Thoracic aorta (tissue), 2 donors: ENCODE measurements at regions not wholly inside any gene's neighbourhood (a gene's known extent, or its start where the extent isn't known, plus 50 kb on each side); places are given as distances from the start of the nearest gene placed in this dataset.

Experiments
- ATAC-seq: fragments of 150-250 bp; one replicate; pipeline ENCODE4 v1.8.0; 2017; ENCODE audit warnings: low read depth; ENCODE audit not compliant: insufficient number of reproducible peaks, low FRiP score
- DNase-seq: peaks from one replicate; pipeline ENCODE4 v3.0.0-alpha.2; 2020; ENCODE audit warnings: low spot score
- H3K27ac ChIP-seq, 2 donors: fragments of 200-600 bp; sonication (generic); 1 replicate in 1 of 2; 2 replicates in 1 of 2; pipeline ENCODE4 v1.5.1; 2016; ENCODE audit warnings: mild to moderate bottlenecking in 2 of 2, moderate library complexity in 2 of 2
- H3K27me3 ChIP-seq: fragments of 200-600 bp; sonication (generic); replicated peaks from 2 replicates; pipeline ENCODE4 v1.6.0; 2016; ENCODE audit warnings: mild to moderate bottlenecking; ENCODE audit not compliant: insufficient read depth
- H3K36me3 ChIP-seq: fragments of 200-600 bp; sonication (generic); one replicate; pipeline ENCODE4 v1.5.1; 2016
- H3K4me1 ChIP-seq, 2 donors: fragments of 200-600 bp; sonication (generic); 1 replicate in 1 of 2; 2 replicates in 1 of 2; pipeline versions ENCODE4 v1.5.1 to v1.6.0; 2016; ENCODE audit warnings: low read depth in 2 of 2, mild to moderate bottlenecking in 1 of 2; ENCODE audit not compliant: control insufficient read depth in 1 of 2
- H3K4me3 ChIP-seq: fragments of 200-600 bp; sonication (generic); 2 replicates; pipeline ENCODE4 v1.5.1; 2016; ENCODE audit warnings: mild to moderate bottlenecking
- H3K9me3 ChIP-seq: fragments of 200-600 bp; sonication (generic); 2 replicates; pipeline ENCODE4 v1.5.1; 2016
- TF ChIP-seq, protein P1 (sequence below): fragments of 200-600 bp; sonication (generic); IDR thresholded peaks from one replicate; pipeline ENCODE4 v1.5.1; 2019; ENCODE audit warnings: antibody characterized with exemption

DNA sequence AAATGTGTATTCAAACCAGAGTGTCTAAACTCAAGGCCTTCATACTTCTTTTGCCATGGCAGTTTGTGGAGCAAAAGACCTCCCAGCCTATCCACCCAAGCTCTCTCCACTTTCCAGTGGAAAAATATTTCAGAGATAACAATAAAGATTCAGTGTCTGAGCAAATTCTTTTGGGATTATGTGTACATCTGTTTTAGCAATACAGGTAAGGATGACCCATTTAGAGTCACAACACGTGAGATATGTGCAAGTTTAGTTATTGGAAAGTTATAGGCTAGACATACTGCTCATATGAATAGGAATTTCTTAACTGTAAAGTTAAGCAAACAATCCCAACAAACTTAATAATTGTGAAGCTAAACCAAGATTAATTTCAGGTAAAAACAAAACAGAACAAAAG lies 174.5 kb upstream of the LRIG1 start:
- no peak for DNase-seq
- no peaks in the 10 kb centered on the region for H3K4me1 ChIP-seq
- no peak overlapping the region for H3K27ac ChIP-seq
- H3K9me3 ChIP-seq, result no peaks in the 10 kb centered on the region
- ATAC-seq, result no peak
- H3K4me3 ChIP-seq, result no peak overlapping the region
- H3K36me3 ChIP-seq, result no peaks in the 10 kb centered on the region
- TF ChIP-seq, protein P1, sequence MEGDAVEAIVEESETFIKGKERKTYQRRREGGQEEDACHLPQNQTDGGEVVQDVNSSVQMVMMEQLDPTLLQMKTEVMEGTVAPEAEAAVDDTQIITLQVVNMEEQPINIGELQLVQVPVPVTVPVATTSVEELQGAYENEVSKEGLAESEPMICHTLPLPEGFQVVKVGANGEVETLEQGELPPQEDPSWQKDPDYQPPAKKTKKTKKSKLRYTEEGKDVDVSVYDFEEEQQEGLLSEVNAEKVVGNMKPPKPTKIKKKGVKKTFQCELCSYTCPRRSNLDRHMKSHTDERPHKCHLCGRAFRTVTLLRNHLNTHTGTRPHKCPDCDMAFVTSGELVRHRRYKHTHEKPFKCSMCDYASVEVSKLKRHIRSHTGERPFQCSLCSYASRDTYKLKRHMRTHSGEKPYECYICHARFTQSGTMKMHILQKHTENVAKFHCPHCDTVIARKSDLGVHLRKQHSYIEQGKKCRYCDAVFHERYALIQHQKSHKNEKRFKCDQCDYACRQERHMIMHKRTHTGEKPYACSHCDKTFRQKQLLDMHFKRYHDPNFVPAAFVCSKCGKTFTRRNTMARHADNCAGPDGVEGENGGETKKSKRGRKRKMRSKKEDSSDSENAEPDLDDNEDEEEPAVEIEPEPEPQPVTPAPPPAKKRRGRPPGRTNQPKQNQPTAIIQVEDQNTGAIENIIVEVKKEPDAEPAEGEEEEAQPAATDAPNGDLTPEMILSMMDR, result no peak
- H3K27me3 ChIP-seq, result no peaks in the 10 kb centered on the region

DNA sequence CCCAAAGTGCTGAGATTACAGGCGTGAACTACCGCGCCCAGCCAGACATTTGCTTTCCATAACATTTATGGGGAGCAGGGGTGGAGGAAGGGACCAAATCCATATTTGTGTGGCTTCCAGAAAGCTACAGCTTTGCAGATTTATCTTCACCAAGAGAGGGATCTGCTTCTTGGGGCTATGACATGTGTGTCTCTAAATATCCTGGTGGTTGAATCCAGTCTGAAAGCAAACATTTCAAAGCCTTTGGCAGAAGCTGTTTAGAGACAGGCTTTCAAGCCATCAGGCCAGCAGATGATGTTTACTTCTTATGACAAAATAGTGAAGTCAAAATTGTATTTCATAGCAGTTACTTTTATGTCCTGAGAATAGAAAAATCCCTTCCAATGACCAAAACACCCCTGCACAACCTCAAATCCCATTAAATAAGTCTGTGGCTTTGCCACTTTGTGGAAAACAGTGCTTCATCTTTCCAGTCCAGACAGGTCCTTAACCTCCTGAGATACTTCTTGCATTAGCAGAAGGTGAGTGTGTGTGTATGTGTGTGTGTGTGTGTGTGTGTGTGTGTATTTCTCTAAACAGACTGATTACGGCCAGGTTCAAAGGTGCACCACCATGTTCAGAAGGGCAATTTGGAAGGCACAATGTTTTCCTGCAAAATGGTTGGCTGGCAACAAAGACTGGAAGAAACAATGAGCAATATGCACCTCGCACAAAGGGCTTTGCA lies 191.4 kb upstream of the LRIG1 start:
- Histone ChIP-seq H3K4me3 (no peak overlapping the region), H3K27me3 (no peaks in the 10 kb centered on the region), H3K36me3 (no peaks in the 10 kb centered on the region), H3K4me1 (peaks cover 0 to 7% of the 10 kb centered on the region in 2 donors), H3K27ac (no peak overlapping the region), H3K9me3 (no peaks in the 10 kb centered on the region)
- DNase-seq (no peak), ATAC-seq (no peak)
- TF ChIP-seq, protein P1, result no peak

DNA sequence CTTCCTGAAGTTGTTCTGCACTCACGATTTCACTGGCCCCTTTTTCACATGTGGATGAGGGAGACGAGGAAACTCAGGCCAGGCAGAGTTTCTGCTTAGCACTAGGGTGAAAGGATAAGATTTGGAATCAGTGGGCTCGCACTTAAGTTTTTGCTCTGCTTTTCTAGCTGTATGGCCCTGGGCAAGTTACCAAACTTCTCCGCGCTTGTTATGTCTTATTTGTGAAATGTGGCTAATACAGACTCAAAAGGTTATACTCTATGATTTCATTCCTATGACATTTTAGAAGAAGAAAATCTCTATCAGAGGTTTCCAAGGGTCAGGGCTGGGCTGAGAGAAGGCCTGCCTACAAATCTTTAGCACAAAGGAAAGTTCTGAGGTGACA lies 191.9 kb upstream of the LRIG1 start:
- no peak for ATAC-seq
- H3K27ac ChIP-seq, result no peak overlapping the region
- H3K9me3 ChIP-seq, result no peaks in the 10 kb centered on the region

DNA sequence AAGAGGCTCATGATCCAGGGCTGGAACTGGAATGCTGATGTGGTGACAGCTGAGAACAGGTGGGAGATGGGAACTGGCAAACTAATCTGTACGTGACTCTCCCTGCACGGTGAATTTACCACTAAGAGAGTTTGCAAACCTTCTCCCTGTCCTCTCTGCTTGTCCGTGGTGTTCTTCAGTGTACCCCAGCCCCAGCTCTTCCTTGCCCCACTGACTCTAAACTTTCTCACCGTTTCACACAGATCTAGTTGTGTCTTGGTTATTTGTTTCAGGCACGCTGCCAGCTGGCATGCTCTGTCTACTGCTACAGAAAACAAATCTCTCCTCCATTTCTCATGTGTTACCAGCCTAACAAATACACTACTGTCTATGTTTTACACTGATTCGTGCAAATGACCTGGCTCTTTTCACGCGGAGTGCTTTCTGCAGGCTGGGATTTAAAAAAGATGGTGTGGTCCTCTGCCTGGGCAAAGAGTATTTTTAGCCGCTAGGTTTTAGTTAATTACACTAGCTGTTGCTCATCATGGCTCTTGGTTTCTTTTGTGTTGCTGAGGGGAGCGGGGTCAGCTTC lies 192.7 kb upstream of the LRIG1 start:
- DNase-seq, result no peak
- Histone ChIP-seq H3K27ac (no peak overlapping the region), H3K9me3 (no peaks in the 10 kb centered on the region), H3K4me1 (peaks cover 0 to 7% of the 10 kb centered on the region in 2 donors), H3K27me3 (no peaks in the 10 kb centered on the region), H3K36me3 (no peaks in the 10 kb centered on the region), H3K4me3 (no peak overlapping the region)
- TF ChIP-seq, protein P1, result no peak
- ATAC-seq, result no peak

More for the DNA sequence above, 191.9 kb upstream of the LRIG1 start:
- no peak for DNase-seq
- TF ChIP-seq, protein P1, result no peak
- Histone ChIP-seq H3K4me1 (peaks cover 0 to 7% of the 10 kb centered on the region in 2 donors), H3K4me3 (no peak overlapping the region), H3K36me3 (no peaks in the 10 kb centered on the region), H3K27me3 (no peaks in the 10 kb centered on the region)

DNA sequence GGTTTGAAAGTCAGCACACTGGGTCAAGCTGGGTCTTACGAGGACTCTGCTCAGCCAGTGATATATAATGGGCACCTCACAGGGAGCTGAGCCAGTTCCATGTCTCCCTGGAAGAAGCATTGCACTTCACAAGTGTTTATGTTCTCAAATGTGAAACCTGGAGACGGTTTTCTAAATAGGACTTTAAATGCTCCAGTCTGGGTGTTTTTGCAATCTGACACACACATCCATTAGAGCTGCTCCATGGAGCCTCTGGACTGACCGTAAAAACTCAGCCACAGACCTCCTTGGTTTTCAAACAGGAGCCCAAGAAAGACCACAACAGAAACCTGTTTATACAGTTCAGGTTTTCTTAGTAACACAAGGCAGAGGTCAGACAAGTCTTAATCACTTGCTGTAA lies 201.3 kb upstream of the LRIG1 start:
- ATAC-seq (no peak), DNase-seq (no peak)
- no peaks in the 10 kb centered on the region for H3K4me1 ChIP-seq
- TF ChIP-seq, protein P1, result no peak
- H3K27ac ChIP-seq, result no peak overlapping the region
- no peaks in the 10 kb centered on the region for H3K27me3 ChIP-seq
- no peaks in the 10 kb centered on the region for H3K36me3 ChIP-seq
- H3K4me3 ChIP-seq, result no peak overlapping the region
- no peaks in the 10 kb centered on the region for H3K9me3 ChIP-seq
